ENCODE measurements at regions not wholly inside any gene's neighbourhood (a gene's known extent, or its start where the extent isn't known, plus 50 kb on each side); places are given as distances from the start of the nearest gene placed in this dataset.

- no peak for TF ChIP-seq POLR2A (IDR thresholded peaks at IDR 0.05)
- TF ChIP-seq, protein P1, sequence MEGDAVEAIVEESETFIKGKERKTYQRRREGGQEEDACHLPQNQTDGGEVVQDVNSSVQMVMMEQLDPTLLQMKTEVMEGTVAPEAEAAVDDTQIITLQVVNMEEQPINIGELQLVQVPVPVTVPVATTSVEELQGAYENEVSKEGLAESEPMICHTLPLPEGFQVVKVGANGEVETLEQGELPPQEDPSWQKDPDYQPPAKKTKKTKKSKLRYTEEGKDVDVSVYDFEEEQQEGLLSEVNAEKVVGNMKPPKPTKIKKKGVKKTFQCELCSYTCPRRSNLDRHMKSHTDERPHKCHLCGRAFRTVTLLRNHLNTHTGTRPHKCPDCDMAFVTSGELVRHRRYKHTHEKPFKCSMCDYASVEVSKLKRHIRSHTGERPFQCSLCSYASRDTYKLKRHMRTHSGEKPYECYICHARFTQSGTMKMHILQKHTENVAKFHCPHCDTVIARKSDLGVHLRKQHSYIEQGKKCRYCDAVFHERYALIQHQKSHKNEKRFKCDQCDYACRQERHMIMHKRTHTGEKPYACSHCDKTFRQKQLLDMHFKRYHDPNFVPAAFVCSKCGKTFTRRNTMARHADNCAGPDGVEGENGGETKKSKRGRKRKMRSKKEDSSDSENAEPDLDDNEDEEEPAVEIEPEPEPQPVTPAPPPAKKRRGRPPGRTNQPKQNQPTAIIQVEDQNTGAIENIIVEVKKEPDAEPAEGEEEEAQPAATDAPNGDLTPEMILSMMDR (IDR thresholded peaks at IDR 0.05): no peak
Measured at GRCh38 chr18:67596003-67596402, 79.5 kb upstream of the DSEL start.
